GM23338 (cell line): ENCODE measurements at regions not wholly inside any gene's neighbourhood (a gene's known extent, or its start where the extent isn't known, plus 50 kb on each side); places are given as distances from the start of the nearest gene placed in this dataset.

Experiments
- CREB1 ChIP-seq: fragments of 250-450 bp; sonication (Bioruptor Pico); IDR thresholded peaks from 2 replicates; pipeline ENCODE4 v1.5.0; 2020; ENCODE audit warnings: low read depth, mild to moderate bottlenecking, moderate library complexity
- CTCF ChIP-seq, 2 experiments: fragments of 200-600 bp in 1 of 2; sonication (generic) in 1 of 2; conservative IDR thresholded peaks; 2 replicates each; pipeline versions ENCODE4 v1.5.1 to v1.6.1; 2016 to 2017; ENCODE audit warnings: antibody characterized with exemption in 2 of 2, low read depth in 2 of 2, mild to moderate bottlenecking in 2 of 2, moderate library complexity in 1 of 2
- ETS1 ChIP-seq: IDR thresholded peaks from 2 replicates; pipeline ENCODE4 v1.6.1; 2016; ENCODE audit warnings: antibody characterized with exemption
- EZH2 ChIP-seq: fragments of 200-600 bp; sonication (generic); IDR thresholded peaks from one replicate; pipeline ENCODE4 v1.8.0; 2017; ENCODE audit warnings: antibody characterized with exemption, mild to moderate bottlenecking, low read depth; ENCODE audit not compliant: unreplicated experiment
- EZH2phosphoT487 ChIP-seq: fragments of 200-600 bp; sonication (generic); IDR thresholded peaks from one replicate; pipeline ENCODE4 v1.8.1; 2018; ENCODE audit warnings: antibody characterized with exemption; ENCODE audit not compliant: unreplicated experiment
- JUNB ChIP-seq: IDR thresholded peaks from one replicate; pipeline ENCODE4 v1.6.1; 2016; ENCODE audit warnings: antibody characterized with exemption; ENCODE audit not compliant: unreplicated experiment
- POLR2AphosphoS5 ChIP-seq: IDR thresholded peaks from 2 replicates; pipeline ENCODE4 v1.6.1; 2016; ENCODE audit warnings: antibody characterized with exemption, low read depth
- REST ChIP-seq: IDR thresholded peaks from one replicate; pipeline ENCODE4 v1.6.1; 2018; ENCODE audit warnings: antibody characterized with exemption; ENCODE audit not compliant: unreplicated experiment
- STAT1 ChIP-seq: IDR thresholded peaks from one replicate; pipeline ENCODE4 v1.6.1; 2016; ENCODE audit warnings: antibody characterized with exemption; ENCODE audit not compliant: unreplicated experiment
- ZNF114 ChIP-seq: fragments of 250-450 bp; sonication (Bioruptor Pico); IDR thresholded peaks from 2 replicates; pipeline ENCODE4 v1.5.0; 2020; ENCODE audit warnings: mild to moderate bottlenecking, moderate library complexity
- ZNF331 ChIP-seq: fragments of 250-450 bp; sonication (Bioruptor Pico); IDR thresholded peaks from 2 replicates; pipeline ENCODE4 v1.5.0; 2020; ENCODE audit warnings: low read depth, mild to moderate bottlenecking, moderate library complexity

- TF ChIP-seq EZH2, result no peak
- TF ChIP-seq CTCF (conservative IDR thresholded peaks at IDR 0.05; ENCODE audit: low read depth in 2 of 2), result no peak
- TF ChIP-seq EZH2phosphoT487, result no peak
- TF ChIP-seq ZNF331 (CRISPR knock-in tag), result no peak
- TF ChIP-seq ZNF114 (CRISPR knock-in tag), result no peak
- no peak for TF ChIP-seq CREB1
- TF ChIP-seq POLR2AphosphoS5, result no peak
- TF ChIP-seq JUNB, result no peak
- no peak for TF ChIP-seq REST
- TF ChIP-seq STAT1, result no peak
- no peak for TF ChIP-seq ETS1
These were observed 318.5 kb downstream of the GRB14 start for GRCh38 chr2:164302786-164303185.
